ENCODE measurements at regions not wholly inside any gene's neighbourhood (a gene's known extent, or its start where the extent isn't known, plus 50 kb on each side); places are given as distances from the start of the nearest gene placed in this dataset.
"Not testable (repeated sequence)": the region's sequence is repeated elsewhere in the genome, so short reads cannot be mapped to it uniquely, and the experiment has no call there.

GRCh38 chr18:47373465-47373864, 122.0 kb upstream of the SKOR2 start:
- Histone ChIP-seq H3K9me3 (ENCODE audit: control insufficient read depth, low read depth, low read length) (no peaks in the 10 kb centered on the region), H3K27me3 (ENCODE audit: control insufficient read depth, insufficient read depth, low read length) (no peaks in the 10 kb centered on the region), H3K4me1 (ENCODE audit: control insufficient read depth, insufficient read depth, low read length) (no peaks in the 10 kb centered on the region), H3K4me3 (ENCODE audit: low read length) (no peak overlapping the region), H3K27ac (ENCODE audit: low read length) (no peak overlapping the region), H3K36me3 (ENCODE audit: control insufficient read depth, insufficient read depth, low read length) (no peaks in the 10 kb centered on the region)
- 67% methylated on average over 2 of the region's 3 CpGs for WGBS (ENCODE audit: insufficient coverage, low lambda C conversion rate)
- no peak for DNase-seq

- WGBS (ENCODE audit: insufficient coverage, low lambda C conversion rate): 88% methylated on average over 1 of the region's 2 CpGs
- no peak for DNase-seq
- Histone ChIP-seq H3K4me1 (ENCODE audit: control insufficient read depth, insufficient read depth, low read length) (no peaks in the 10 kb centered on the region), H3K36me3 (ENCODE audit: control insufficient read depth, insufficient read depth, low read length) (no peaks in the 10 kb centered on the region), H3K27me3 (ENCODE audit: control insufficient read depth, insufficient read depth, low read length) (no peaks in the 10 kb centered on the region), H3K9me3 (ENCODE audit: control insufficient read depth, low read depth, low read length) (no peaks in the 10 kb centered on the region), H3K4me3 (ENCODE audit: low read length) (no peak overlapping the region), H3K27ac (ENCODE audit: low read length) (no peak overlapping the region)
Measured at GRCh38 chr18:47370052-47370451, 118.6 kb upstream of the SKOR2 start.

GRCh38 chr18:47354061-47354460, 102.6 kb upstream of the SKOR2 start:
- not testable (repeated sequence) for H3K9me3 ChIP-seq (ENCODE audit: control insufficient read depth, low read depth, low read length); H3K4me1 ChIP-seq (ENCODE audit: control insufficient read depth, insufficient read depth, low read length); DNase-seq; H3K27ac ChIP-seq (ENCODE audit: low read length); H3K27me3 ChIP-seq (ENCODE audit: control insufficient read depth, insufficient read depth, low read length); H3K4me3 ChIP-seq (ENCODE audit: low read length); H3K36me3 ChIP-seq (ENCODE audit: control insufficient read depth, insufficient read depth, low read length)
- WGBS (ENCODE audit: insufficient coverage, low lambda C conversion rate): no CpG with 5 or more reads among the region's 15 CpGs

GRCh38 chr18:47346016-47346415, 94.6 kb upstream of the SKOR2 start:
- WGBS (ENCODE audit: insufficient coverage, low lambda C conversion rate): no CpG with 5 or more reads among the region's 1 CpG
- Histone ChIP-seq H3K4me3 (ENCODE audit: low read length) (no peak overlapping the region), H3K4me1 (ENCODE audit: control insufficient read depth, insufficient read depth, low read length) (no peaks in the 10 kb centered on the region), H3K27ac (ENCODE audit: low read length) (no peak overlapping the region), H3K36me3 (ENCODE audit: control insufficient read depth, insufficient read depth, low read length) (no peaks in the 10 kb centered on the region), H3K9me3 (ENCODE audit: control insufficient read depth, low read depth, low read length) (no peaks in the 10 kb centered on the region), H3K27me3 (ENCODE audit: control insufficient read depth, insufficient read depth, low read length) (no peaks in the 10 kb centered on the region)
- DNase-seq: no peak

- no CpG with 5 or more reads among the region's 4 CpGs for WGBS (ENCODE audit: insufficient coverage, low lambda C conversion rate)
- DNase-seq: no peak
- H3K4me3 ChIP-seq (ENCODE audit: low read length): no peak overlapping the region
- H3K9me3 ChIP-seq (ENCODE audit: control insufficient read depth, low read depth, low read length): no peaks in the 10 kb centered on the region
- no peak overlapping the region for H3K27ac ChIP-seq (ENCODE audit: low read length)
- H3K27me3 ChIP-seq (ENCODE audit: control insufficient read depth, insufficient read depth, low read length): no peaks in the 10 kb centered on the region
- no peaks in the 10 kb centered on the region for H3K36me3 ChIP-seq (ENCODE audit: control insufficient read depth, insufficient read depth, low read length)
- H3K4me1 ChIP-seq (ENCODE audit: control insufficient read depth, insufficient read depth, low read length): no peaks in the 10 kb centered on the region
Measured at GRCh38 chr18:47345291-47345690, 93.8 kb upstream of the SKOR2 start.

- H3K9me3 ChIP-seq (ENCODE audit: control insufficient read depth, low read depth, low read length): no peaks in the 10 kb centered on the region
- H3K27ac ChIP-seq (ENCODE audit: low read length): no peak overlapping the region
- no CpG with 5 or more reads among the region's 4 CpGs for WGBS (ENCODE audit: insufficient coverage, low lambda C conversion rate)
- H3K4me1 ChIP-seq (ENCODE audit: control insufficient read depth, insufficient read depth, low read length): no peaks in the 10 kb centered on the region
- no peak overlapping the region for H3K4me3 ChIP-seq (ENCODE audit: low read length)
- no peaks in the 10 kb centered on the region for H3K27me3 ChIP-seq (ENCODE audit: control insufficient read depth, insufficient read depth, low read length)
- no peaks in the 10 kb centered on the region for H3K36me3 ChIP-seq (ENCODE audit: control insufficient read depth, insufficient read depth, low read length)
- DNase-seq: no peak
Measured at GRCh38 chr18:47343291-47343690, 91.8 kb upstream of the SKOR2 start.

GRCh38 chr18:47342566-47342965, 91.1 kb upstream of the SKOR2 start:
- Histone ChIP-seq H3K4me3 (ENCODE audit: low read length) (no peak overlapping the region), H3K4me1 (ENCODE audit: control insufficient read depth, insufficient read depth, low read length) (no peaks in the 10 kb centered on the region), H3K27me3 (ENCODE audit: control insufficient read depth, insufficient read depth, low read length) (no peaks in the 10 kb centered on the region), H3K36me3 (ENCODE audit: control insufficient read depth, insufficient read depth, low read length) (no peaks in the 10 kb centered on the region), H3K27ac (ENCODE audit: low read length) (no peak overlapping the region), H3K9me3 (ENCODE audit: control insufficient read depth, low read depth, low read length) (no peaks in the 10 kb centered on the region)
- no peak for DNase-seq
- 80% methylated on average over 1 of the region's 1 CpG for WGBS (ENCODE audit: insufficient coverage, low lambda C conversion rate)

- no peaks in the 10 kb centered on the region for H3K9me3 ChIP-seq (ENCODE audit: control insufficient read depth, low read depth, low read length)
- no peak for DNase-seq
- no peaks in the 10 kb centered on the region for H3K36me3 ChIP-seq (ENCODE audit: control insufficient read depth, insufficient read depth, low read length)
- H3K4me1 ChIP-seq (ENCODE audit: control insufficient read depth, insufficient read depth, low read length): no peaks in the 10 kb centered on the region
- 100% methylated on average over 1 of the region's 6 CpGs for WGBS (ENCODE audit: insufficient coverage, low lambda C conversion rate)
- H3K27me3 ChIP-seq (ENCODE audit: control insufficient read depth, insufficient read depth, low read length): peaks cover 2% of the 10 kb centered on the region
- no peak overlapping the region for H3K4me3 ChIP-seq (ENCODE audit: low read length)
- no peak overlapping the region for H3K27ac ChIP-seq (ENCODE audit: low read length)
Measured at GRCh38 chr18:47341678-47342077, 90.2 kb upstream of the SKOR2 start.

- Histone ChIP-seq H3K9me3 (ENCODE audit: control insufficient read depth, low read depth, low read length) (no peaks in the 10 kb centered on the region), H3K4me1 (ENCODE audit: control insufficient read depth, insufficient read depth, low read length) (no peaks in the 10 kb centered on the region), H3K4me3 (ENCODE audit: low read length) (no peak overlapping the region), H3K27ac (ENCODE audit: low read length) (no peak overlapping the region), H3K36me3 (ENCODE audit: control insufficient read depth, insufficient read depth, low read length) (no peaks in the 10 kb centered on the region), H3K27me3 (ENCODE audit: control insufficient read depth, insufficient read depth, low read length) (peaks cover 2% of the 10 kb centered on the region)
- no peak for DNase-seq
Measured at GRCh38 chr18:47334966-47335365, 83.5 kb upstream of the SKOR2 start.

- H3K27ac ChIP-seq (ENCODE audit: low read length): no peak overlapping the region
- H3K36me3 ChIP-seq (ENCODE audit: control insufficient read depth, insufficient read depth, low read length): no peaks in the 10 kb centered on the region
- no peaks in the 10 kb centered on the region for H3K4me1 ChIP-seq (ENCODE audit: control insufficient read depth, insufficient read depth, low read length)
- peaks cover 2% of the 10 kb centered on the region for H3K27me3 ChIP-seq (ENCODE audit: control insufficient read depth, insufficient read depth, low read length)
- 77% methylated on average over 8 of the region's 12 CpGs for WGBS (ENCODE audit: insufficient coverage, low lambda C conversion rate)
- H3K4me3 ChIP-seq (ENCODE audit: low read length): no peak overlapping the region
- no peak for DNase-seq
- no peaks in the 10 kb centered on the region for H3K9me3 ChIP-seq (ENCODE audit: control insufficient read depth, low read depth, low read length)
Measured at GRCh38 chr18:47333926-47334635, 82.6 kb upstream of the SKOR2 start.

- Histone ChIP-seq H3K9me3 (ENCODE audit: control insufficient read depth, low read depth, low read length) (no peaks in the 10 kb centered on the region), H3K4me3 (ENCODE audit: low read length) (no peak overlapping the region), H3K36me3 (ENCODE audit: control insufficient read depth, insufficient read depth, low read length) (no peaks in the 10 kb centered on the region), H3K27me3 (ENCODE audit: control insufficient read depth, insufficient read depth, low read length) (no peaks in the 10 kb centered on the region), H3K27ac (ENCODE audit: low read length) (no peak overlapping the region), H3K4me1 (ENCODE audit: control insufficient read depth, insufficient read depth, low read length) (no peaks in the 10 kb centered on the region)
- no peak for DNase-seq
- 67% methylated on average over 1 of the region's 1 CpG for WGBS (ENCODE audit: insufficient coverage, low lambda C conversion rate)
Measured at GRCh38 chr18:47331641-47332040, 80.2 kb upstream of the SKOR2 start.

Measured in large intestine (tissue), 3 donors.